ENCODE measurements at regions not wholly inside any gene's neighbourhood (a gene's known extent, or its start where the extent isn't known, plus 50 kb on each side); places are given as distances from the start of the nearest gene placed in this dataset.

- no peak overlapping the region for H3K4me3 ChIP-seq (replicated peaks in 1 of 2; ENCODE audit: low read depth in 1 of 2, low read length in 2 of 2)
- H2AFZ ChIP-seq (ENCODE audit: low read depth, low read length, poor library complexity, severe bottlenecking): no peak overlapping the region
- BruUV-seq (replicated peaks): no TSS peak
- no peaks in the 10 kb centered on the region for H3K36me3 ChIP-seq (ENCODE audit: control insufficient read depth in 1 of 2, insufficient read depth in 2 of 2, low read length in 2 of 2)
- POLR2A ChIA-PET: no interaction called here
- CTCF ChIA-PET: interaction anchor here (0.6 to 1.1 kb wide), 2 partner anchors 15 to 177 kb away, joined by 3 read pairs; no protein-coding TSS in a partner anchor
- no peaks in the 10 kb centered on the region for H4K20me1 ChIP-seq (ENCODE audit: insufficient read depth)
- no peaks in the 10 kb centered on the region for H3K79me2 ChIP-seq (ENCODE audit: insufficient read depth, low read length)
- RAD21 ChIA-PET (ENCODE audit: low non-redundant PET in 1 of 2, low total read pairs in 2 of 2, uncharacterized antibody in 2 of 2, unreplicated experiment in 2 of 2): no interaction called here
- no peaks in the 10 kb centered on the region for H3K9me2 ChIP-seq (ENCODE audit: insufficient read depth)
- DNase-seq (ENCODE audit: low read depth, low spot score): no peak
- no peak overlapping the region for H3K27ac ChIP-seq (ENCODE audit: low read depth, low read length)
- H3K9ac ChIP-seq (ENCODE audit: low read length): no peak overlapping the region
- no peak overlapping the region for H3K4me2 ChIP-seq (ENCODE audit: low read length)
- peaks cover 32% of the 10 kb centered on the region for H3K27me3 ChIP-seq (ENCODE audit: insufficient read depth, low read length)
- H3K4me1 ChIP-seq (ENCODE audit: control insufficient read depth in 1 of 2, insufficient read depth in 2 of 2, low read length in 2 of 2): no peaks in the 10 kb centered on the region
- no peaks in the 10 kb centered on the region for H3K9me3 ChIP-seq (ENCODE audit: control insufficient read depth in 1 of 2, insufficient read depth in 1 of 2, low read depth in 1 of 2, low read length in 2 of 2)
- no peak for ATAC-seq
- TF ChIP-seq EZH2 (IDR thresholded peaks at IDR 0.05) (no peak), JUND (IDR thresholded peaks at IDR 0.05) (no peak), TCF7L2 (IDR thresholded peaks at IDR 0.05; ENCODE audit: borderline replicate concordance, extremely low read depth, insufficient read depth, insufficient read length) (no peak), SRF (IDR thresholded peaks at IDR 0.05; ENCODE audit: low read depth) (no peak), POLR2A (IDR thresholded peaks at IDR 0.05; ENCODE audit: borderline replicate concordance, extremely low read depth, insufficient read depth, insufficient read length) (no peak), ZBTB33 (IDR thresholded peaks at IDR 0.05; ENCODE audit: extremely low read depth, insufficient replicate concordance, low read length) (no peak), POLR2AphosphoS5 (IDR thresholded peaks at IDR 0.05; ENCODE audit: low read depth, low read length) (no peak), CBX3 (IDR thresholded peaks at IDR 0.05; ENCODE audit: low read depth) (no peak), ELF1 (IDR thresholded peaks at IDR 0.05; ENCODE audit: borderline replicate concordance, low read depth) (no peak), SP1 (IDR thresholded peaks at IDR 0.05; ENCODE audit: low read depth) (no peak)
- intact Hi-C loops (cut with micrococcal nuclease): no loop called here
Measured at GRCh38 chr16:86432048-86432447, 78.3 kb upstream of the FOXF1 start.
